ENCODE measurements at regions not wholly inside any gene's neighbourhood (a gene's known extent, or its start where the extent isn't known, plus 50 kb on each side); places are given as distances from the start of the nearest gene placed in this dataset.

DNA sequence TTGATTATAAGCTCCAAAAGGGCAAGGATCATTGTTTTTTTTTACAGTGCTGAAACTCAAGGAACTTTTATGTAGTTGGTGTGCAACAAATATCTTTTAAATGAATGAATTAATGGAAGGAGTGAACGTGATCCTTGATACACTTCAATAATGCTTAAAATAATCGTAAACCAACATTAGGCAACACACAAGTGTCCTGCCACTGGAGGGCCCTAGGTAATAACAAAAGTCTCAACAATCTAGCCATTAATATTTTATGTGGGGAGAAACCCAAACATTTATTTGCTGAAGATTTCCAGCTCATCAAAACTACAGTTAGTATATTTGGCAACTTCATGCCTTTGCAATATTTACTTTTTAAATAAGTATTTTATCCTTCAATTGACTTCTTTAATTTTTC, 309.0 kb upstream of the FBXL7 start:
- Histone ChIP-seq H3K36me3 (no peaks in the 10 kb centered on the region), H3K27ac (no peak overlapping the region), H3K4me1 (no peaks in the 10 kb centered on the region), H3K27me3 (no peaks in the 10 kb centered on the region), H3K4me3 (no peak overlapping the region), H3K9me3 (replicated peaks) (no peaks in the 10 kb centered on the region)
- DNase-seq = no peak

DNA sequence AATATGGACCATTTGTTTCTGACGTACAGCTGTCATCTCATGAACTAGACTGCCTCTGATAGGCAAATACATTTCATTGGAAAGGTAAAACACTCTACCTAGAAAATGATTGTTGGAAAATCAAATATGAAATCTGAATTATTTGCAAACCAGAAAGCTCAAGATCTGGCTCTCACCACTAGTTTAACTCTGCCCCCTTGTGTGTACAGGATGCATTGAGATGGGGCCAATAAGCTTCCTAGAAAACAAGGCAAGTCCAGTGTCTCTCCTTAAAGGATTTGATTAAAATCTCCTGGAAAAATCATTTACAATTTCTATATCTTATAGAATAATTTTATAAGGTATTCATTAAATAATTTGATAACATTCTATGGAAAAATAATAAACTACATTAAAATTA, 311.9 kb upstream of the ANKH start:
- no peak for DNase-seq
- Histone ChIP-seq H3K27ac (no peak overlapping the region), H3K36me3 (no peaks in the 10 kb centered on the region), H3K4me3 (no peak overlapping the region), H3K4me1 (no peaks in the 10 kb centered on the region), H3K9me3 (replicated peaks) (no peaks in the 10 kb centered on the region), H3K27me3 (no peaks in the 10 kb centered on the region)

DNA sequence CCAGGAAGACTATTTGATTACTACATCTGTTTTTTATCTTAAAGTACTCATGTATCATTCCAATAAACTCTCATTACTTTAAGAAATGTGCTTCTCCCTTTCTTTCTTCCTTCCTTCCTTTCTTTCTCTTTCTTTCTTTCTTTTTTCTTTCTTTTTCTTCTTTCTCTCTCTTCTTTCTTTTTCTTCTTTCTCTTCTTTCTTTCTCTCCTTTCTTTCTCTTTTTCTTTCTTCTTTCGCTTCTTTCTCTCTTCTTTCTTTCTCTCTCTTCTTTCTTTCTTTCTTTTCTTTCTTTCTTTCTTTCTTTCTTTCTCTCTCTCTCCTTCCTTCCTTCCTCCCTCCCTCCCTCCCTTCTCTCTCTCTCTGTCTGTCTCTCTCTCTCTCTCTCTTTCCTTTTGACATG, 298.6 kb upstream of the ANKH start:
- H3K27ac ChIP-seq = no peak overlapping the region
- no peak overlapping the region for H3K4me3 ChIP-seq
- H3K4me1 ChIP-seq = no peaks in the 10 kb centered on the region
- H3K27me3 ChIP-seq = no peaks in the 10 kb centered on the region
- no peak for DNase-seq
- no peaks in the 10 kb centered on the region for H3K36me3 ChIP-seq
- H3K9me3 ChIP-seq (replicated peaks) = no peaks in the 10 kb centered on the region

DNA sequence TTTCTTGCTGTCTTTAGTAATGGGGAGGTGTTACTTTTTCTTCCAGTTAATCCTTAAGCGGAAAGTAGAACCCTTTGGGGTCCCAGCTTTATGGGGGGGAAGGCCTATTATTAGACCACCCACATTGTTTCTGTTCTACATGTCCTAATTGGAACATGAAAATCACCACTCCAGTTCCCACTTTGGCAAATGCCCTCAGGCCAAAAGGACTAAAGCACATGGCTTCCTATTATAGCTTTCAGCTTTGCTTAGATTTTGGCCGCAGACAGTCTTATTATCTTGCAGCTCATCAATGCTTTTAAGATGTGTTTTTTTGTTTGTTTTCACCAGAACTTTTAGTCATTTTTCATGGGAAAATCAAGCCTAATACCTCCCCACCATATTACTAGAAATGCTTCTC, 296.8 kb upstream of the ANKH start:
- H3K9me3 ChIP-seq (replicated peaks) = no peaks in the 10 kb centered on the region
- H3K4me3 ChIP-seq = no peak overlapping the region
- no peaks in the 10 kb centered on the region for H3K27me3 ChIP-seq
- DNase-seq = peak; percentile 4 to 9
- no peak overlapping the region for H3K27ac ChIP-seq
- H3K36me3 ChIP-seq = no peaks in the 10 kb centered on the region
- no peaks in the 10 kb centered on the region for H3K4me1 ChIP-seq

DNA sequence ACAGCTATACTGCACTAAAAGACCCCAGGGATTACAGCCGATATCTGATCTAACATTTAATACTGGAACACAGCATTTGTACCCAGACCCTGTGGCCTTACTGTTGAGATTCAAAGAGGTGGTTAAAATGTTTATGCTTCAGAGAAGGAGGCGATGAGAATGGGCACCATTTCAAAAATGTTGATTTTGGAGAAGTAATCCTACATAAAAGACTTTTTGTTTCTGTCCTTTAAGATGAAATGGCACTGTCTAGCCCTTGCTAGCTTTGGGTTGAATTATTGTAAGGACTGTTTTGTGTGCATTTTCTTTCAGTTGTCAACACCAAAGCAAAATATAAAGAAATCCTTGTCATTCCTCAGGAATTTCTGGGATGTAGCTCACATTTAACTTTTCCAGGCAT, 288.5 kb upstream of the ANKH start:
- H3K4me1 ChIP-seq = no peaks in the 10 kb centered on the region
- H3K27ac ChIP-seq = no peak overlapping the region
- H3K4me3 ChIP-seq = no peak overlapping the region
- no peaks in the 10 kb centered on the region for H3K27me3 ChIP-seq
- DNase-seq = no peak
- H3K9me3 ChIP-seq (replicated peaks) = no peaks in the 10 kb centered on the region
- no peaks in the 10 kb centered on the region for H3K36me3 ChIP-seq

DNA sequence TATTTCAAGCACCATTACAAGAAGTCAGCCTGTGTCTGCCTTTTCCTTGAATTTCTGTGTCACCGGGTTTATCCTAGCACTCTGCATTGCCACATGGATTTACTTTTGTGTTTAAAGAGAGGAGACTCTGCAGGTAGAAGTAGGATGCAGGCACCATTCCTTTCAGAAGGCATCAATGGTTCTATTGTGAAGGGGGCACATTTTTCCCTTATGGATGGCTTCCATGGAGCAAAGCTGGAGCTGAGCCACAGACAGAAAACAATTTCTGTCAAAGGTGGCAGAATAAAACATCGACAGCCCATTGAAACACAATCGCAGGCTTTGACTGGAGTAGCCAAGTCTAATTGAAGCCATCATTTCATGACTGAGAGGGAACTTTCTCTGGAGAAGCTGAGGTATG, 288.0 kb upstream of the ANKH start:
- Histone ChIP-seq H3K27me3 (no peaks in the 10 kb centered on the region), H3K4me3 (no peak overlapping the region), H3K27ac (no peak overlapping the region), H3K9me3 (replicated peaks) (no peaks in the 10 kb centered on the region), H3K4me1 (no peaks in the 10 kb centered on the region), H3K36me3 (no peaks in the 10 kb centered on the region)
- DNase-seq = no peak

DNA sequence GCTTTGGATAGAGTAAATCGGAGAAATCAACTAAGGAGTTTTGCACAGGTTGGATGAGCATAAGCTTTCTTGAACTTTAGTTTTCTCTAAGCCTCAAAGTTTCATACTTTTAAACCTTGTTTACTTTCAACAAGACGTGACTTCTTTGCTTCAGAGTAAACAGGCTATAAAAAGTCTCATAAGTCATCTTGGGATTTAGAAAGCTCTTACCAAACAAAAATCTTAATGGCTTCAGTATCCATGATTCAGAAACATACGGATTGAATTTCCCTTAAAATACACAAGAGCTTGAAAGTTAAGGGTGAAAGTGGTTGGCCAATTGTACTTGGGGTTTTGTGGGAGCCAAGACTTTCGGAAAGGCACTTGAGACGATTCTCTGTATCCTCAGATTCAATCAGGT, 270.9 kb upstream of the ANKH start:
- Histone ChIP-seq H3K27ac (no peak overlapping the region), H3K27me3 (no peaks in the 10 kb centered on the region), H3K9me3 (replicated peaks) (no peaks in the 10 kb centered on the region), H3K36me3 (no peaks in the 10 kb centered on the region), H3K4me3 (no peak overlapping the region), H3K4me1 (no peaks in the 10 kb centered on the region)
- DNase-seq = no peak

DNA sequence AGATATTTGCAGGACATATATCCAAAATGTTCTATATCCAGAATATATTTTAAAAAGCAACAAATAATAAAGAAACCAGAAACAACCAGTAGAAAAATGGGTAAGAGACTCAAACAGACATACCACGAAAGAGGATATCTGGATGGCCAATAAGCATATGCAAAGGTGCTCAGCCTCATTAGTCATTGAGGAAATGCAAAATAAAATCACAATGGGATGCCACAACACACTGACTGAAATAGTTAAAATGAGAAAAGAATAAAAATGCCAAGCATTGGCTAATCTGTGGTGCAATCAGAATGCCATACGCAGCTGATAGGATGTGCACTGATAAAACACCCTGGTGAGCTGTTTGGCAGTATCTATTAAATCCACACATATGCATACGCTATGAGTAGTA, 265.8 kb upstream of the ANKH start:
- Histone ChIP-seq H3K4me3 (no peak overlapping the region), H3K36me3 (no peaks in the 10 kb centered on the region), H3K9me3 (replicated peaks) (no peaks in the 10 kb centered on the region), H3K27ac (no peak overlapping the region), H3K4me1 (no peaks in the 10 kb centered on the region), H3K27me3 (no peaks in the 10 kb centered on the region)
- no peak for DNase-seq

DNA sequence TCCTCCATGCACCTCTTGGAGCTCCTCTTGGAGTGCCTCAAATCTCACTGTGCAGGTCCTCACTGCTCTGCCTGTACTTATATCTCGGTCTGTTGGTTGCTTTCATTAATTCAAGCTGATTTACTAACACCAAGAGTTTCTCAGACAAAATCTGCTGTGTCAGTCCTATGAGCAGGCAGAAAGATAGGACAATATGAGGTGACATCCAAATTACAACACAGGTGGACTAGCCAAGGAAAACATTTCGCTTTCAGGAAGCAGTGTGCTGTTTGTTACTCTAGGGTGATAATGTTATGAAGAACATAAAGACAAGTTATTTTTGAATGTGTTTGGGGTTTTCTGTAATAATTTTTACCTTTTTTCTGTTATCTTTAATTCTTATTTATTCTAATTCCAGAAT, 264.1 kb upstream of the ANKH start:
- no peak overlapping the region for H3K27ac ChIP-seq
- H3K9me3 ChIP-seq (replicated peaks) = no peaks in the 10 kb centered on the region
- no peak overlapping the region for H3K4me3 ChIP-seq
- H3K27me3 ChIP-seq = no peaks in the 10 kb centered on the region
- no peak for DNase-seq
- no peaks in the 10 kb centered on the region for H3K4me1 ChIP-seq
- H3K36me3 ChIP-seq = no peaks in the 10 kb centered on the region

DNA sequence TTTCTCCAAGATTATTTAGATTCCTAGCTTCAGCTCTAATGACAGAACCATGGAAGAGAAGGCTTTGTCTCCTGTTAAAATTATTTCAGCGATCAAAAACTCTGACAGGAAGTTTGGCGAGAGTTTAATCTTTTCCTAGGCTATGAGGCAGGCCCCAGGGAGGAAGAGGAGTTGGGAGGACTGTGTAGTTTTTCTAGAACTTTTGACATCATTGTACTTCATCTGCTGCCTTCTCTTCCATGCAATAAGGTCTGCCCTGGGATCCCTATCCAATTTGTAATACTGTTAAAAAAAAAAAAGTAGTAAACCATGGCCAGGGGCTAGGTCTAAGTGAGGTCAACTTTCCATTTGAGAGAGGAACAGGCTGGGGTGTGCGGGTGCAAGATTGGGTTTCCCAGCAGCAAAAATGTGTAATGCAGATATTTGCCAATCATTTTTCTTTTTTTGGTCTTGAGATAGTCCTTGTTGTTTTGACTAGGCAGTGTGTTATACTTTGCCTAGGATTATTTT, 261.9 kb upstream of the ANKH start:
- no peaks in the 10 kb centered on the region for H3K36me3 ChIP-seq
- H3K4me3 ChIP-seq = no peak overlapping the region
- H3K9me3 ChIP-seq (replicated peaks) = no peaks in the 10 kb centered on the region
- no peak overlapping the region for H3K27ac ChIP-seq
- H3K4me1 ChIP-seq = no peaks in the 10 kb centered on the region
- no peak for DNase-seq
- H3K27me3 ChIP-seq = no peaks in the 10 kb centered on the region

DNA sequence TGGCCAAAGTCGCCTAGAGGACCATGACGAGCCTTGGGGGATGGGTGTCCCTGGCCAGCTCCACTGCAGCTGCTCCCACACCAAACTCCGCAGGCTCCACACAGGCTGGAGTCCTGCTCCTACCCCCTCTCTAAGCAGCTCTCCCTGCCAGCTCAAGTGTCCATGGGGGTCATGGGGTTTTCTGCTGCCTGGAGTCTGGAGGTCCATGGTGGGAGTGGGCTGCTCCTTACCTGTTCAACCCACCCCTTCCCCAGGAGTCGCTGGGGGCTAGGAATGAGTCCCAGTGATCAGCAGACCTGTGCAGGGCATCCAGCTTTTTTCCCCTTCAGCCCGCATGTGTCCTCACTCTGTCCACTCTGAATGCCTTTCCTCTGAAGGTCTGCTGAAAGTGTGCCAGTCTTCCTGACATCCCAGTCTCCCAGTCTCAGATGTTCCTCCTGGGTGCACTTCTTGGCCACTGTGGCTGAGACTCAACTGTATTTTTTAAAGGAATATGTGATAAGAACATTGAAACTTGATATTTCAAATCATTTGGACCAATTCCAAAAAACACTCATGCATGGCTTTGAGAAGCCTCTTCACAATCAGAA, 261.3 kb upstream of the ANKH start:
- no peak overlapping the region for H3K27ac ChIP-seq
- H3K4me1 ChIP-seq = no peaks in the 10 kb centered on the region
- DNase-seq = no peak
- H3K4me3 ChIP-seq = no peak overlapping the region
- H3K27me3 ChIP-seq = no peaks in the 10 kb centered on the region
- H3K9me3 ChIP-seq (replicated peaks) = no peaks in the 10 kb centered on the region
- H3K36me3 ChIP-seq = no peaks in the 10 kb centered on the region

DNA sequence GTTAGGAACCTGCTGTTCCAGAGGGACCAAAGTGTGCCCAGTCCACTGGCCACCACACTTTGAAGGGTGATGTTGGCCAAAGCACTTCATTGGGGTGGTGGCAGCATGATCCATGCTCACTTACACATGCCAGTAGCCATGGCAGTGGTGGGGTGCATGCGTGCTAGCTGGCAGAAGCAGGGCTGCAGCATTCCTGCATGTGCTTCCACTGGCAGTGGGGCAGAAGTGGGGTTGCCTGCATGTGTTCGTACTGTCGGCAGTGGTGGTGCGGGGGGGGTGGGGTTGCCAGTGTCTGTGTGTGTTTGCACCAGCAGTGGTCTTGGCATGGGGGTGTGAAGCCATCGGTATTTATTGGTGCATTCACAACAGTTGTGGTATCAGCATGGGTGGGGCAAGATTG, 260.3 kb upstream of the ANKH start:
- Histone ChIP-seq H3K27me3 (no peaks in the 10 kb centered on the region), H3K4me1 (no peaks in the 10 kb centered on the region), H3K27ac (no peak overlapping the region), H3K36me3 (no peaks in the 10 kb centered on the region), H3K9me3 (replicated peaks) (no peaks in the 10 kb centered on the region), H3K4me3 (no peak overlapping the region)
- no peak for DNase-seq

DNA sequence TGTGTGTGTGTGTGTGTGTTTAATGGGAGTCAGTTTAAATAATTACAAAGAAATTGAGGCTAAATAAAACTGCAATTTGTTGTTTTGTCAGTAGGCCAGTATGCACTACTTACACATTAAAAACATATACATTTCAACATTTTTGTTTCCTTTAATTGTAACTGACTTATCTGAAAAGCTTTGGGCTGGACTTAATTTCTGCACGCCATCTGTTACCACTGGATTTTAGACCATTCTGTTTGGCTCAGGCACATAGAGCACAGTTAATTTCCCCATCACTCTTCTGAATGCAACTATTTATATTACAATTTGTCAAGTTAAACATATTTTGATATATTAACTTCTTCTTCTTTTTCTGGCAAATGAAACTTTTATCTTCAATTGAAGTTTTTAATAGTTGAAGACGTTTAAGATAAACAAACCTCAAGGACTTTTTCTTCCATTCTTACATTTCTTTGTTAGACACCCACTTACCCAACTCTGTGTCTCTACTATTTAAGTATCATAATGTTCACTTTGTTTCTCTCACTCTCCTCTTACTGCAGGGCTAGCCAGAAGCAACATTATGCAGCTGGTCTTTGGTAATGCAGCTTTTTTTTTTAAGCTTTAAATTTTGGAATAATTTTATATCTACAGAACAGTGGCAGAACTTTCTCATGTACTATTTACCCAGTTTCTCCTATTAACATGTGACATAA, 253.4 kb upstream of the ANKH start:
- H3K27ac ChIP-seq = no peak overlapping the region
- no peaks in the 10 kb centered on the region for H3K36me3 ChIP-seq
- no peaks in the 10 kb centered on the region for H3K9me3 ChIP-seq (replicated peaks)
- no peaks in the 10 kb centered on the region for H3K27me3 ChIP-seq
- H3K4me3 ChIP-seq = no peak overlapping the region
- H3K4me1 ChIP-seq = no peaks in the 10 kb centered on the region
- no peak for DNase-seq

DNA sequence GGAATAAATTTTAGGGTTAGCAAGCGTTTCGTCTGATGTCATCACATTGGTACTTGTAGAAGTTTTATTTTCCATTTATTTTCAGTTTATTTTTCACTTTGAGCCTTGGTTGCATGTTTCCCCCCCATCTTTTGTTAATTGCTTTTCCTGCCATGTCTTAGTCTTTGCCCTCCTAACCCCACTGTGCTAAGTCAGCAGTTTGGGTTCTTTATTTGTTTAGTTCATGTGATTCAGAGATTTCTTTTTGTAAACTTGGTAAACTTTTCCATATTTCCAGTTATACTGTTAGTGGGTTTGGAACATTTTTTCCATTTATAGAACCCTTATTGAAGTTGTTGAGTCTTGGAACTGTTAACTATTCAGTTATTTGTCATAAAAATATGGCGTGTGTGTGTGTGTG, 252.9 kb upstream of the ANKH start:
- no peaks in the 10 kb centered on the region for H3K27me3 ChIP-seq
- no peak overlapping the region for H3K4me3 ChIP-seq
- H3K27ac ChIP-seq = no peak overlapping the region
- no peak for DNase-seq
- H3K36me3 ChIP-seq = no peaks in the 10 kb centered on the region
- H3K9me3 ChIP-seq (replicated peaks) = no peaks in the 10 kb centered on the region
- no peaks in the 10 kb centered on the region for H3K4me1 ChIP-seq

DNA sequence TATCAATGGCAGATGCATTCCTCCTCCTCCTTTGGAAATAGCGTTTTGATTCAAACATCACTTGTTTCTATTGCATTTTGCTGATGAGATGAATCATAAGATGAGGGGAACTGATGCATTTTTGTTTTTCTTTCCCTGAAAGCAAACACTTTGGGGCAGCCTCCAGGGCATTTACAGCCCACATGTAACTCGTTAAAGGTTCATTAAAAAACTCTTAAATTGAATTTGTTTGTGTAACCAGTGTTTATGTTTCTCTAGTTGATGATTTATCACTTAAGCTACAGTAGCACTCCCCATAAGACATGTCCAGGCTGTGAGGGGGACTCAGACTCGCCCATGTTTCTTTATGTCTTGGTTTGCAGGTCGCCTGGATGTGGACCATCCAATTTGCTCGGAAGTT, 246.1 kb upstream of the ANKH start:
- Histone ChIP-seq H3K27ac (no peak overlapping the region), H3K4me3 (no peak overlapping the region), H3K36me3 (no peaks in the 10 kb centered on the region), H3K9me3 (replicated peaks) (no peaks in the 10 kb centered on the region), H3K4me1 (no peaks in the 10 kb centered on the region), H3K27me3 (no peaks in the 10 kb centered on the region)
- DNase-seq = no peak

DNA sequence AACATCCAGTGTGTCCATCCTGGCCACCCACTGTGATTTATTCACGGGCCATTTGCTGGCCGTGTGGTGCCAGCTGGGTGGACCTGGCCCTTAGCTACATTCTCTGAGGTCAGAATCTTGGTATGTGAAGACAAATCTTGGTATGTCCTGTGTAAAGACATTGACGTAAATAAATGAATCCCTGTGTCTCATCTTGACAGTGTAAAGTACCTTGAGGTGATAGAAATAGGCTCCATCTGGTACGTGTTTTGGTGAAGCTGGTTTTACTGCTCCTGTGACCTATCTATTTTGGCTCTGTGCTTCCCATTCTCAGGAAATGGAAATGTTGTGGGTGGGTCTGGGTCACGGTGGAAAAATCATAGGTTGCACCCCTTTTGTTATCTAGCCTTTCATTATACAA, 245.4 kb upstream of the ANKH start:
- Histone ChIP-seq H3K27ac (no peak overlapping the region), H3K36me3 (no peaks in the 10 kb centered on the region), H3K27me3 (no peaks in the 10 kb centered on the region), H3K4me1 (no peaks in the 10 kb centered on the region), H3K9me3 (replicated peaks) (no peaks in the 10 kb centered on the region), H3K4me3 (no peak overlapping the region)
- no peak for DNase-seq

Data from SJCRH30 (cell line).